GM21423 (cell line): ENCODE measurements at regions not wholly inside any gene's neighbourhood (a gene's known extent, or its start where the extent isn't known, plus 50 kb on each side); places are given as distances from the start of the nearest gene placed in this dataset.
"Not testable (repeated sequence)": the region's sequence is repeated elsewhere in the genome, so short reads cannot be mapped to it uniquely, and the experiment has no call there.

Experiments
- ATAC-seq: cut with Tn5 transposase; IDR thresholded peaks from one replicate; pipeline ENCODE4 v1.9.1; 2021; ENCODE audit warnings: mild to moderate bottlenecking, moderate library complexity; ENCODE audit not compliant: unreplicated experiment

GRCh38 chr4:169898095-169898494 lies 128.1 kb downstream of the MFAP3L start:
- ATAC-seq, result no peak

GRCh38 chr4:169894767-169895166 lies 131.4 kb downstream of the MFAP3L start:
- ATAC-seq, result not testable (repeated sequence)

GRCh38 chr4:169885893-169886292 lies 128.1 kb upstream of the HPF1 start:
- no peak for ATAC-seq

GRCh38 chr4:169881769-169882168 lies 124.0 kb upstream of the HPF1 start:
- no peak for ATAC-seq

GRCh38 chr4:169870507-169870906 lies 112.8 kb upstream of the HPF1 start:
- no peak for ATAC-seq

GRCh38 chr4:169869490-169869889 lies 111.7 kb upstream of the HPF1 start:
- ATAC-seq, result no peak

- ATAC-seq, result no peak
These were observed 103.8 kb upstream of the HPF1 start for GRCh38 chr4:169861593-169861992.

GRCh38 chr4:169859366-169860216 lies 101.8 kb upstream of the HPF1 start:
- ATAC-seq, result no peak

- ATAC-seq, result no peak
These were observed 96.3 kb upstream of the HPF1 start for GRCh38 chr4:169854090-169854489.

GRCh38 chr4:169852481-169852880 lies 94.7 kb upstream of the HPF1 start:
- no peak for ATAC-seq

GRCh38 chr4:169851750-169852149 lies 94.0 kb upstream of the HPF1 start:
- no peak for ATAC-seq

GRCh38 chr4:169849456-169849855 lies 91.7 kb upstream of the HPF1 start:
- no peak for ATAC-seq

GRCh38 chr4:169848018-169848417 lies 90.3 kb upstream of the HPF1 start:
- no peak for ATAC-seq

GRCh38 chr4:169847171-169847570 lies 89.4 kb upstream of the HPF1 start:
- ATAC-seq, result no peak

- ATAC-seq, result no peak
These were observed 88.7 kb upstream of the HPF1 start for GRCh38 chr4:169846396-169846795.

- ATAC-seq, result no peak
These were observed 84.0 kb upstream of the HPF1 start for GRCh38 chr4:169841776-169842175.

GRCh38 chr4:169840554-169840953 lies 82.8 kb upstream of the HPF1 start:
- no peak for ATAC-seq

GRCh38 chr4:169828329-169828728 lies 70.6 kb upstream of the HPF1 start:
- ATAC-seq, result not testable (repeated sequence)

- ATAC-seq, result no peak
These were observed 69.0 kb upstream of the HPF1 start for GRCh38 chr4:169826634-169827187.

- ATAC-seq, result no peak
These were observed 65.9 kb upstream of the HPF1 start for GRCh38 chr4:169823685-169824084.

- ATAC-seq, result no peak
These were observed 63.7 kb upstream of the HPF1 start for GRCh38 chr4:169821402-169821801.

GRCh38 chr4:169818063-169818679 lies 60.4 kb upstream of the HPF1 start:
- ATAC-seq, result no peak
